ENCODE measurements at regions not wholly inside any gene's neighbourhood (a gene's known extent, or its start where the extent isn't known, plus 50 kb on each side); places are given as distances from the start of the nearest gene placed in this dataset.
"Not testable (repeated sequence)": the region's sequence is repeated elsewhere in the genome, so short reads cannot be mapped to it uniquely, and the experiment has no call there.

- Mint-ChIP-seq H3K9me3 (no peaks in the 10 kb centered on the region), H3K36me3 (ENCODE audit: low read depth) (no peaks in the 10 kb centered on the region), H3K27me3 (no peaks in the 10 kb centered on the region), H3K27ac (no peak overlapping the region), H3K4me1 (no peaks in the 10 kb centered on the region), H3K4me3 (no peak overlapping the region)
- ATAC-seq (replicated peaks) = no peak
These were observed 207.8 kb downstream of the TFEC start for GRCh38 chr7:115822801-115823200.

- Mint-ChIP-seq H3K4me3 (no peak overlapping the region), H3K36me3 (ENCODE audit: low read depth) (no peaks in the 10 kb centered on the region), H3K27me3 (peaks cover 2% of the 10 kb centered on the region), H3K27ac (no peak overlapping the region), H3K4me1 (no peaks in the 10 kb centered on the region), H3K9me3 (no peaks in the 10 kb centered on the region)
- no peak for ATAC-seq (replicated peaks)
These were observed 208.2 kb downstream of the TFEC start for GRCh38 chr7:115822380-115822779.

GRCh38 chr7:115816318-115816974 lies 214.1 kb downstream of the TFEC start:
- peaks cover 7% of the 10 kb centered on the region for H3K27me3 Mint-ChIP-seq
- no peak for ATAC-seq (replicated peaks)
- no peaks in the 10 kb centered on the region for H3K4me1 Mint-ChIP-seq
- no peak overlapping the region for H3K4me3 Mint-ChIP-seq
- no peak overlapping the region for H3K27ac Mint-ChIP-seq
- H3K9me3 Mint-ChIP-seq = no peaks in the 10 kb centered on the region
- no peaks in the 10 kb centered on the region for H3K36me3 Mint-ChIP-seq (ENCODE audit: low read depth)

- H3K27ac Mint-ChIP-seq = no peak overlapping the region
- ATAC-seq (replicated peaks) = no peak
- peaks cover 13% of the 10 kb centered on the region for H3K27me3 Mint-ChIP-seq
- H3K9me3 Mint-ChIP-seq = no peaks in the 10 kb centered on the region
- no peak overlapping the region for H3K4me3 Mint-ChIP-seq
- H3K36me3 Mint-ChIP-seq (ENCODE audit: low read depth) = no peaks in the 10 kb centered on the region
- H3K4me1 Mint-ChIP-seq = no peaks in the 10 kb centered on the region
These were observed 217.8 kb downstream of the TFEC start for GRCh38 chr7:115812794-115813193.

GRCh38 chr7:115805458-115805857 lies 225.1 kb downstream of the TFEC start:
- H3K9me3 Mint-ChIP-seq = no peaks in the 10 kb centered on the region
- H3K4me1 Mint-ChIP-seq = no peaks in the 10 kb centered on the region
- H3K27ac Mint-ChIP-seq = no peak overlapping the region
- no peaks in the 10 kb centered on the region for H3K36me3 Mint-ChIP-seq (ENCODE audit: low read depth)
- H3K4me3 Mint-ChIP-seq = no peak overlapping the region
- H3K27me3 Mint-ChIP-seq = peaks cover 6% of the 10 kb centered on the region
- no peak for ATAC-seq (replicated peaks)

GRCh38 chr7:115802415-115802814 lies 228.1 kb downstream of the TFEC start:
- Mint-ChIP-seq H3K4me3 (no peak overlapping the region), H3K9me3 (no peaks in the 10 kb centered on the region), H3K27ac (no peak overlapping the region), H3K4me1 (no peaks in the 10 kb centered on the region), H3K27me3 (peaks cover 5% of the 10 kb centered on the region), H3K36me3 (ENCODE audit: low read depth) (no peaks in the 10 kb centered on the region)
- no peak for ATAC-seq (replicated peaks)

- Mint-ChIP-seq H3K36me3 (ENCODE audit: low read depth) (no peaks in the 10 kb centered on the region), H3K9me3 (no peaks in the 10 kb centered on the region), H3K4me3 (no peak overlapping the region), H3K27ac (no peak overlapping the region), H3K4me1 (no peaks in the 10 kb centered on the region), H3K27me3 (peaks cover 5% of the 10 kb centered on the region)
- no peak for ATAC-seq (replicated peaks)
These were observed 231.1 kb downstream of the TFEC start for GRCh38 chr7:115799430-115799829.

GRCh38 chr7:115793958-115794702 lies 236.4 kb downstream of the TFEC start:
- Mint-ChIP-seq H3K9me3 (no peaks in the 10 kb centered on the region), H3K4me3 (no peak overlapping the region), H3K27me3 (peaks cover 5% of the 10 kb centered on the region), H3K27ac (no peak overlapping the region), H3K4me1 (no peaks in the 10 kb centered on the region), H3K36me3 (ENCODE audit: low read depth) (no peaks in the 10 kb centered on the region)
- no peak for ATAC-seq (replicated peaks)

- no peaks in the 10 kb centered on the region for H3K27me3 Mint-ChIP-seq
- no peak overlapping the region for H3K4me3 Mint-ChIP-seq
- no peaks in the 10 kb centered on the region for H3K9me3 Mint-ChIP-seq
- H3K27ac Mint-ChIP-seq = no peak overlapping the region
- H3K36me3 Mint-ChIP-seq (ENCODE audit: low read depth) = no peaks in the 10 kb centered on the region
- no peaks in the 10 kb centered on the region for H3K4me1 Mint-ChIP-seq
- no peak for ATAC-seq (replicated peaks)
These were observed 240.7 kb downstream of the TFEC start for GRCh38 chr7:115789901-115790300.

- H3K27me3 Mint-ChIP-seq; ATAC-seq (replicated peaks); H3K27ac Mint-ChIP-seq: not testable (repeated sequence)
These were observed 241.1 kb downstream of the TFEC start for GRCh38 chr7:115789473-115789872.

GRCh38 chr7:115782696-115783490 lies 247.7 kb downstream of the TFEC start:
- Mint-ChIP-seq H3K9me3 (no peaks in the 10 kb centered on the region), H3K27ac (no peak overlapping the region), H3K36me3 (ENCODE audit: low read depth) (no peaks in the 10 kb centered on the region), H3K4me1 (no peaks in the 10 kb centered on the region), H3K27me3 (no peaks in the 10 kb centered on the region), H3K4me3 (no peak overlapping the region)
- ATAC-seq (replicated peaks) = no peak

More at GRCh38 chr7:115789473-115789872, 241.1 kb downstream of the TFEC start:
- not testable (repeated sequence) for H3K9me3 Mint-ChIP-seq; H3K36me3 Mint-ChIP-seq (ENCODE audit: low read depth); H3K4me1 Mint-ChIP-seq; H3K4me3 Mint-ChIP-seq

GRCh38 chr7:115779561-115779960 lies 251.0 kb downstream of the TFEC start:
- H3K4me1 Mint-ChIP-seq = no peaks in the 10 kb centered on the region
- H3K27me3 Mint-ChIP-seq = no peaks in the 10 kb centered on the region
- no peak overlapping the region for H3K4me3 Mint-ChIP-seq
- no peaks in the 10 kb centered on the region for H3K9me3 Mint-ChIP-seq
- no peak for ATAC-seq (replicated peaks)
- no peak overlapping the region for H3K27ac Mint-ChIP-seq
- no peaks in the 10 kb centered on the region for H3K36me3 Mint-ChIP-seq (ENCODE audit: low read depth)

GRCh38 chr7:115775981-115776380 lies 254.6 kb downstream of the TFEC start:
- no peaks in the 10 kb centered on the region for H3K9me3 Mint-ChIP-seq
- H3K36me3 Mint-ChIP-seq (ENCODE audit: low read depth) = no peaks in the 10 kb centered on the region
- H3K4me3 Mint-ChIP-seq = no peak overlapping the region
- ATAC-seq (replicated peaks) = no peak
- H3K27ac Mint-ChIP-seq = no peak overlapping the region
- peaks cover 4% of the 10 kb centered on the region for H3K27me3 Mint-ChIP-seq
- no peaks in the 10 kb centered on the region for H3K4me1 Mint-ChIP-seq

GRCh38 chr7:115763347-115763746 lies 267.2 kb downstream of the TFEC start:
- no peak overlapping the region for H3K4me3 Mint-ChIP-seq
- no peak for ATAC-seq (replicated peaks)
- H3K27me3 Mint-ChIP-seq = peaks cover 3% of the 10 kb centered on the region
- H3K36me3 Mint-ChIP-seq (ENCODE audit: low read depth) = no peaks in the 10 kb centered on the region
- H3K27ac Mint-ChIP-seq = no peak overlapping the region
- H3K9me3 Mint-ChIP-seq = no peaks in the 10 kb centered on the region
- no peaks in the 10 kb centered on the region for H3K4me1 Mint-ChIP-seq

- H3K9me3 Mint-ChIP-seq = peaks cover 3% of the 10 kb centered on the region
- H3K27ac Mint-ChIP-seq = no peak overlapping the region
- ATAC-seq (replicated peaks) = no peak
- no peaks in the 10 kb centered on the region for H3K27me3 Mint-ChIP-seq
- no peaks in the 10 kb centered on the region for H3K4me1 Mint-ChIP-seq
- H3K36me3 Mint-ChIP-seq (ENCODE audit: low read depth) = no peaks in the 10 kb centered on the region
- H3K4me3 Mint-ChIP-seq = no peak overlapping the region
These were observed 272.5 kb downstream of the TFEC start for GRCh38 chr7:115758025-115758424.
